GM12878 (cell line): ENCODE measurements at regions not wholly inside any gene's neighbourhood (a gene's known extent, or its start where the extent isn't known, plus 50 kb on each side); places are given as distances from the start of the nearest gene placed in this dataset.

Source experiments
- ATAC-seq: fragments of 200-7000 bp; cut with Tn5 transposase; 3 replicates; pipeline ENCODE4 v1.9.1; 2020; ENCODE audit warnings: mild to moderate bottlenecking, moderate library complexity
- BruUV-seq: library from RNA; stranded (reverse); fragments of 400-500 nt; replicated peaks from 2 replicates; lab custom pipeline; 2021; lab: Mats Ljungman, UMichigan
- CTCF ChIA-PET: fragments of 300-600 bp; sonication (Branson Sonifier 250); formaldehyde crosslinking; extraction: SDS; loops from one replicate; lab custom pipeline; 2021; ENCODE audit warnings: inconsistent platforms; lab: Yijun Ruan, JAX
- POLR2A ChIA-PET: fragments of 350-600 bp; formaldehyde crosslinking; extraction: SDS; loops from one replicate; lab custom pipeline; 2021; ENCODE audit warnings: inconsistent platforms; lab: Charles Lee
- RAD21 ChIA-PET: fragments of 300-600 bp; sonication (Branson Sonifier 250); formaldehyde crosslinking; loops from one replicate; lab custom pipeline; 2023; ENCODE audit warnings: antibody characterized with exemption; ENCODE audit not compliant: unreplicated experiment; lab: Charles Lee
- SMC1A ChIA-PET: fragments of 300-600 bp; sonication (Branson Sonifier 250); formaldehyde crosslinking; loops from one replicate; lab custom pipeline; 2023; ENCODE audit not compliant: unreplicated experiment, uncharacterized antibody; lab: Charles Lee
- DNase-seq: peaks from one replicate; pipeline ENCODE4 v3.0.0-alpha.2; 2011; ENCODE audit warnings: low read depth, low spot score
- FAIRE-seq: peaks from 3 replicates; lab custom pipeline; 2011; peaks lifted over from hg19 to GRCh38; lab: Jason Lieb, UNC
- H2AFZ ChIP-seq: 2 replicates; pipeline ENCODE4 v1.6.0; 2011; ENCODE audit warnings: low read depth, low read length, control low read depth; ENCODE audit not compliant: control insufficient read depth
- H3K27ac ChIP-seq: 2 replicates; pipeline ENCODE4 v1.5.1; 2011; ENCODE audit warnings: control low read depth; ENCODE audit not compliant: control insufficient read depth, insufficient read depth
- H3K27me3 ChIP-seq, 2 experiments: replicated peaks in 1 of 2; 2 replicates each; pipeline versions ENCODE4 v1.6.0 to v1.6.1; 2011; ENCODE audit warnings: low read length in 1 of 2; ENCODE audit not compliant: control insufficient read depth in 2 of 2, insufficient read depth in 2 of 2
- H3K36me3 ChIP-seq, 2 experiments: 2 replicates each; pipeline ENCODE4 v1.5.1; 2011; ENCODE audit warnings: low read length in 1 of 2; ENCODE audit not compliant: control insufficient read depth in 2 of 2, insufficient read depth in 2 of 2
- H3K4me1 ChIP-seq: 2 replicates; pipeline ENCODE4 v1.6.1; 2011; ENCODE audit warnings: mild to moderate bottlenecking, low read length, moderate library complexity, mixed read lengths; ENCODE audit not compliant: control insufficient read depth, insufficient read depth
- H3K4me2 ChIP-seq: 2 replicates; pipeline ENCODE4 v1.6.0; 2011; ENCODE audit warnings: control low read depth; ENCODE audit not compliant: control insufficient read depth, insufficient read depth
- H3K4me3 ChIP-seq: fragments of 200-600 bp; sonication (generic); 2 replicates; pipeline ENCODE4 v1.5.1; 2016
- H3K79me2 ChIP-seq: 2 replicates; pipeline ENCODE4 v1.6.0; 2011; ENCODE audit warnings: low read length; ENCODE audit not compliant: control insufficient read depth, insufficient read depth
- H3K9ac ChIP-seq: 2 replicates; pipeline ENCODE4 v1.8.0; 2011; ENCODE audit warnings: low read length, control low read depth, mixed read lengths; ENCODE audit not compliant: control insufficient read depth, insufficient read depth
- H3K9me3 ChIP-seq: replicated peaks from 3 replicates; pipeline ENCODE4 v1.5.1; 2011; ENCODE audit warnings: mild to moderate bottlenecking, low read length; ENCODE audit not compliant: control insufficient read depth, insufficient read depth
- H4K20me1 ChIP-seq: 2 replicates; pipeline ENCODE4 v1.6.0; 2011; ENCODE audit not compliant: control insufficient read depth, insufficient read depth
- ATF7 ChIP-seq: fragments of 450-650 bp; IDR thresholded peaks from 2 replicates; pipeline ENCODE4 v1.6.1; 2016; ENCODE audit warnings: low read depth, mild to moderate bottlenecking
- BRCA1 ChIP-seq: IDR thresholded peaks from 2 replicates; pipeline ENCODE4 v1.6.1; 2011; ENCODE audit warnings: low read depth, low read length, improper control_type of control experiment
- DPF2 ChIP-seq: fragments of 450-650 bp; IDR thresholded peaks from 2 replicates; pipeline ENCODE4 v1.6.1; 2017; ENCODE audit warnings: mild to moderate bottlenecking
- EED ChIP-seq: sonication (generic); IDR thresholded peaks from 2 replicates; pipeline ENCODE4 v1.6.1; 2016; ENCODE audit warnings: antibody characterized with exemption, low read depth
- ELK1 ChIP-seq: IDR thresholded peaks from 2 replicates; pipeline ENCODE4 v1.6.1; 2012; ENCODE audit warnings: low read depth, low read length, improper control_type of control experiment
- ESRRA ChIP-seq: IDR thresholded peaks from 2 replicates; pipeline ENCODE4 v1.6.1; 2012; ENCODE audit warnings: mild to moderate bottlenecking, low read length, improper control_type of control experiment
- FOXK2 ChIP-seq: fragments of 450-650 bp; IDR thresholded peaks from 2 replicates; pipeline ENCODE4 v1.6.1; 2017; ENCODE audit warnings: mild to moderate bottlenecking, moderate library complexity
- JUNB ChIP-seq: IDR thresholded peaks from 2 replicates; pipeline ENCODE4 v1.6.1; 2016; ENCODE audit warnings: antibody characterized with exemption, mild to moderate bottlenecking
- NKRF ChIP-seq: fragments of 450-650 bp; conservative IDR thresholded peaks from 2 replicates; pipeline ENCODE4 v1.6.1; 2017; ENCODE audit warnings: mild to moderate bottlenecking, moderate library complexity
- NR2F1 ChIP-seq: fragments of 450-650 bp; conservative IDR thresholded peaks from 2 replicates; pipeline ENCODE4 v1.6.1; 2017; ENCODE audit warnings: mild to moderate bottlenecking
- PAX5 ChIP-seq: IDR thresholded peaks from 2 replicates; pipeline ENCODE4 v1.6.1; 2011; ENCODE audit warnings: low read depth, low read length, borderline replicate concordance
- PAX8 ChIP-seq: fragments of 450-650 bp; IDR thresholded peaks from 2 replicates; pipeline ENCODE4 v1.6.1; 2017; ENCODE audit warnings: mild to moderate bottlenecking, moderate library complexity
- SKIL ChIP-seq: fragments of 450-650 bp; IDR thresholded peaks from 2 replicates; pipeline ENCODE4 v1.6.1; 2017; ENCODE audit warnings: mild to moderate bottlenecking, low read depth, inconsistent platforms; ENCODE audit not compliant: poor library complexity, severe bottlenecking
- SPI1 ChIP-seq: IDR thresholded peaks from 2 replicates; pipeline ENCODE4 v1.6.1; 2011; ENCODE audit warnings: low read depth, mild to moderate bottlenecking, low read length, moderate library complexity, borderline replicate concordance; ENCODE audit not compliant: insufficient read depth
- TBL1XR1 ChIP-seq: IDR thresholded peaks from 2 replicates; pipeline ENCODE4 v1.6.1; 2012; ENCODE audit warnings: low read depth, low read length, improper control_type of control experiment
- WGBS: methylation state at CpG from one replicate; pipeline ENCODE4 v1.1.6; 2016; ENCODE audit warnings: low lambda C conversion rate; ENCODE audit not compliant: insufficient replicate concordance, insufficient coverage; ENCODE audit errors: missing lambda C conversion rate; 5-methylcytosine and 5-hydroxymethylcytosine counted together
- in situ Hi-C: fragments of 300-500 bp; cut with MboI; formaldehyde crosslinking; loops from 9 replicates; pipeline ENCODE4 v1.14.3; 2018; ENCODE audit warnings: mixed read lengths
- intact Hi-C: fragments of 100-400 bp; cut with micrococcal nuclease; formaldehyde crosslinking; loops from one replicate; pipeline ENCODE4 v1.14.2; 2022; ENCODE audit not compliant: unreplicated experiment

GRCh38 chr18:72378016-72378415, 166.1 kb downstream of the CBLN2 start:
- POLR2A ChIA-PET = no interaction called here
- Histone ChIP-seq H3K79me2 (no peaks in the 10 kb centered on the region), H3K9ac (no peak overlapping the region), H4K20me1 (no peaks in the 10 kb centered on the region), H3K9me3 (no peaks in the 10 kb centered on the region), H2AFZ (no peak overlapping the region), H3K4me3 (no peak overlapping the region), H3K27me3 (no peaks in the 10 kb centered on the region), H3K4me1 (no peaks in the 10 kb centered on the region), H3K27ac (no peak overlapping the region), H3K36me3 (no peaks in the 10 kb centered on the region), H3K4me2 (no peak overlapping the region)
- no peak for ATAC-seq
- DNase-seq = no peak
- intact Hi-C loops = no loop called here
- RAD21 ChIA-PET = no interaction called here
- CTCF ChIA-PET = interaction anchor here (1.0 kb wide), 1 partner anchor 25 kb away, joined by 3 read pairs; no protein-coding TSS in a partner anchor
- in situ Hi-C loops = no loop called here
- FAIRE-seq = no peak
- SMC1A ChIA-PET = interaction anchor here (0.6 to 1.1 kb wide), 4 partner anchors 10 to 34 kb away, joined by 3 read pairs; no protein-coding TSS in a partner anchor
- no peak for TF ChIP-seq FOXK2
- TF ChIP-seq PAX5 = no peak
- no peak for TF ChIP-seq ESRRA
- TF ChIP-seq NR2F1 = no peak
- TF ChIP-seq SPI1 = no peak
- no peak for TF ChIP-seq EED
- TF ChIP-seq DPF2 = no peak
- TF ChIP-seq ATF7 = no peak
- TF ChIP-seq TBL1XR1 = no peak
- no TSS peak for BruUV-seq
- WGBS = 8% methylated on average over 4 of the region's 4 CpGs

- intact Hi-C loops = no loop called here
- Histone ChIP-seq H3K27me3 (no peaks in the 10 kb centered on the region), H3K9me3 (no peaks in the 10 kb centered on the region), H3K27ac (no peak overlapping the region), H3K4me3 (no peak overlapping the region), H4K20me1 (no peaks in the 10 kb centered on the region), H3K4me1 (no peaks in the 10 kb centered on the region), H3K4me2 (no peak overlapping the region), H2AFZ (no peak overlapping the region)
- FAIRE-seq (no peak), ATAC-seq (no peak), DNase-seq (no peak)
- in situ Hi-C loops = no loop called here
- CTCF ChIA-PET = interaction anchor here (1.3 kb wide), 1 partner anchor 10 kb away, joined by 6 read pairs; no protein-coding TSS in a partner anchor
- POLR2A ChIA-PET = no interaction called here
- SMC1A ChIA-PET = interaction anchor here (1.0 to 2.4 kb wide), 2 partner anchors 10 to 24 kb away, joined by 4 to 6 read pairs; no protein-coding TSS in a partner anchor
- BruUV-seq = no TSS peak
- TF ChIP-seq PAX8 = no peak
- TF ChIP-seq ELK1 = no peak
- TF ChIP-seq JUNB = no peak
- TF ChIP-seq BRCA1 = no peak
- TF ChIP-seq SKIL = no peak
- no peak for TF ChIP-seq NKRF
- TF ChIP-seq, all 136 proteins: peak for 0
- WGBS = 0% methylated on average over 4 of the region's 4 CpGs
- RAD21 ChIA-PET = interaction anchor here (0.9 to 1.3 kb wide), 2 partner anchors 11 to 44 kb away, joined by 3 read pairs; no protein-coding TSS in a partner anchor
- no peaks in the 10 kb centered on the region for H3K36me3 ChIP-seq
- no peak overlapping the region for H3K9ac ChIP-seq
- H3K79me2 ChIP-seq = no peaks in the 10 kb centered on the region
Observed at GRCh38 chr18:72376256-72376655, 167.9 kb downstream of the CBLN2 start.
